HG03135 (cell line): ENCODE measurements at regions not wholly inside any gene's neighbourhood (a gene's known extent, or its start where the extent isn't known, plus 50 kb on each side); places are given as distances from the start of the nearest gene placed in this dataset.
"Not testable (repeated sequence)": the region's sequence is repeated elsewhere in the genome, so short reads cannot be mapped to it uniquely, and the experiment has no call there.

Source experiments
- ATAC-seq: cut with Tn5 transposase; IDR thresholded peaks from one replicate; pipeline ENCODE4 v1.9.1; 2021; ENCODE audit warnings: mild to moderate bottlenecking, moderate library complexity; ENCODE audit not compliant: unreplicated experiment

GRCh38 chr14:84850595-84850994 lies 679.3 kb upstream of the FLRT2 start:
- ATAC-seq: no peak

DNA sequence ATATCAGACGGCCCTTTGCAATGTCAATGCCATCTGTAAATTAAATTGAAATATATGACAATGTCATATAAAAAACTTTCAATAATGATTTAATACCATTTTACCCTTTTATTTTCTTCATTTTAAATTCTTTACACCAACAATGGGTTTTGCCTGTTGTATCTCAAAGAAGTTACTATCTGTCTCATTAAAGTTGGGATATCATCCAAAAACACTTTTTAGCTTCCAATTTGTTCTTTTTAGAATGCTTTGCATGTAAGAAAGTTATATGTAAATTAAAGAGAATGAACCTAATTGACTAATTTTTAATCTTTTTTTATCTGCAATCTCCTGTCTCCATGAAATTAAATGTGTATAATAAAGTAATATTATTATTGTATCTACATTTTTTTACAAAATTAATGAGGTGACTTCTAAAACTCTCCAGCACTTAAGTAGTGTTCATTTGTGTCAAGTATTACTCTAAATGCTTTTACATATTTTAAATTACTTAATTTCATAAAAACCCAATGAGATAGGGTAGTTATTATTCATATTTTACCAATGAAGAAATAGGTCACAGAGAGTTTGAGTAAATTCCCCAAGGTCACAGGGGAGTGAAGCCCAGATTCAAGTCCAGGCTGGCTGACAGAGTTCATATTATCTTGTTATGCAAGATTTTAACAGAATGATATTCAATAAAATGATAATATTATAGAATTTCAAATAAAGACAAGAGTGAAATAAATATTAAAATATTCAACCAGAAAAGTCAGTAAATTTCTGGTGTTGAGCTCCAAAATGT lies 673.0 kb upstream of the FLRT2 start:
- ATAC-seq: no peak

- ATAC-seq: no peak
These were observed 672.4 kb upstream of the FLRT2 start for GRCh38 chr14:84857571-84857970.

- no peak for ATAC-seq
These were observed 670.8 kb upstream of the FLRT2 start for GRCh38 chr14:84859116-84859515.

DNA sequence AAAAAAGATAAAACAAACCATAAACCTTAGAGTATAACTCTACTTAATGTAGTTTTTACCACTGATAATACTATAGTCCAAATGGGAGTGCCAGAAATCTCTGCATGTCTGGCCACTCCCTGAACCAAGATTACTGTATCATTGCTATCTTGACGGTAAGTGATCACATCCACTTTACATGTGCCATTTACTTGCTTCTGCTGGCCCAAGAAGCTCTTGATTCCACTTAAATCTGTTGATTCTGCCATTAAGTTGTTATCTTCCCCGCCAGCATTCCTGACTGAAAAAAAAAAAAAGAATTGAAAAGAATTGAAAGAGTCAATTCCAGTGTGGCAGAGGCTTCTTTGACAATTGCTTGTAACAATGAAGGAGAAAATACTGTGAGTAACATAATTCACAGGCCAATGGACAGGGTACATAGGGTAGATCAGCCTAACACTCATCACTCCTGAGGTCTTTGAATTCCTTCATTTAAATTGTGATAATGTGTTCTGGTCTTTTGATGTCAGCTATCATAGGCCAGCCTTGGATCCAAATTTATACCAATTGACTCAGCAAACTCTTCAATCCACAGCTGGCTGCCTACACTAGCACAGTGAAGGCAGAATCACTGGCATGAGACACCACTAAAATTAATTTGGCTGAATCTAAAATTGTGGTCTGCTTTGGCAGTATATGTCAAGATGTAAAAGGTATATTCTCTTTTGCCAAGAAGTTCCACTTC lies 665.2 kb upstream of the FLRT2 start:
- no peak for ATAC-seq

DNA sequence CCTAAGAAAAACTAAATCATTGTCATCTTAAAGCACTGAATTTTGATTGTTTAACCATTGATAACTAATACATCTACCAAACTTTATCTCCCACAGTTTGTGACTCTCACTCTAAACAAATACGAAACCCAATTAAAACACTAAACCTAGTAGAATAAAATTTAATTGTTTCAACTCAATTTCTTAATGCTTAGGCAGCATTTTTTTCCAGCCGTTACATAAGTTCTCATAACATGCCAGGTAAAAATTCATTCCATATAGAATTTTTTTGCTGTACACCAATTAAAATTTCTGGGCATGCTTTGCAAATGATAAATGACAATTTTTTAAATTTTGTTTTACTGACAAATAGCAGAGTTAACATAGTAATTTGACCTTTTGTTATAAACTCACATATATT lies 658.2 kb upstream of the FLRT2 start:
- ATAC-seq: no peak

GRCh38 chr14:84874436-84874835 lies 655.5 kb upstream of the FLRT2 start:
- ATAC-seq: no peak

DNA sequence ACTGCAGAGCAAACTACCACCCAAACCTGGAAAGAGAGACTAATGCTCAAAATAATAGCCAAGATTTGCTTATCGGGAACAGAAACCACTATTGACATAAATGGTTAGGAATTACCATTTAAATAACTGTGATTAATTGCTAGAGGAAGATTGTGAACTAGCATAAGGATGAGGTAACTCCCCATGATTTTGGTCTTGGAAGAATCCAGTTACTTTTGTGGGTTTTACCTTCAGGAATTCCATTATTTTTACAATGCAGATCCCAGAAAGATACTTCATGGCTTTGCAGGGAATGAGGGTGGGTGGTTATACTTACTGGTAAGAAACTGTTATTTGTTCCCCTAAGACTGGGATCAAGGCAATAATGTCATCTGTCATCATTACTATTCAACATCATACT lies 652.9 kb upstream of the FLRT2 start:
- no peak for ATAC-seq

DNA sequence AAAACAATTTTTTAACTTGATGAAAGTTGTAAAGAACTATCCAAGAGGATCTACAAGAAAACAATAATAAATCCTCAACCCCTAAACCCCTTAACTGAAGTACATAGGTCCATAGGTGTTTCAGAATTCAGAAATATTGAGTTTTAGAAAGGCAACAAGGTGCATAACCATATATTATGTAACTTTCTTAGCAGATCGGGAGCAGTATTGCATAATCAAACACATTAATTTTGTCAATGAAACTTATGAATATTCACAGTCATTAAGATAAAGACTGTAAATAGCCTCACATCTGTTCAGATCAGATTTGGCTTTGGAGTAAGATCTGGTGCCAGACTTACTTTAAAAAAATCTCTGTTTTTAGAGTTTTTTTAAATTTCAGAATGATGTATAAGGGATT lies 647.1 kb upstream of the FLRT2 start:
- no peak for ATAC-seq

- ATAC-seq: no peak
These were observed 644.9 kb upstream of the FLRT2 start for GRCh38 chr14:84885061-84885460.

- no peak for ATAC-seq
These were observed 638.5 kb upstream of the FLRT2 start for GRCh38 chr14:84891404-84891803.

GRCh38 chr14:84894254-84894653 lies 635.7 kb upstream of the FLRT2 start:
- ATAC-seq: no peak

DNA sequence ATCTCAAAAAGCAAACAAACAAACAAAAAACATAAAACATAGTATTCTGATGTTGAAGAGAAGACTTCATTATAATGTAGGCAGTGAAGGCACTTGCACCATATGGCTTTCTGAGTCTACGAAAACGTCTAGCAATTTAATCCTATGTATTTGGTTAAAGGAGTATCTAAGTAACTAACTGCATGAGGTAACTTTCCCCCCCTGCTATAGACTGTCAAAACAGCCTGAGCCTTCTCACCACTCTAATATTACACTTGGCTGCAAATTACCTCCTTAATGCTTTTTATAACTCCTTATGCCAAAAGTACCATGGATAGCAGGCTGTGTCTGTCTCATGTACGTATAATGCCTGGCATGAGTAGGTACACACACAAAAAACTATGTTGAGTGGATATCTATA lies 607.6 kb upstream of the FLRT2 start:
- no peak for ATAC-seq

DNA sequence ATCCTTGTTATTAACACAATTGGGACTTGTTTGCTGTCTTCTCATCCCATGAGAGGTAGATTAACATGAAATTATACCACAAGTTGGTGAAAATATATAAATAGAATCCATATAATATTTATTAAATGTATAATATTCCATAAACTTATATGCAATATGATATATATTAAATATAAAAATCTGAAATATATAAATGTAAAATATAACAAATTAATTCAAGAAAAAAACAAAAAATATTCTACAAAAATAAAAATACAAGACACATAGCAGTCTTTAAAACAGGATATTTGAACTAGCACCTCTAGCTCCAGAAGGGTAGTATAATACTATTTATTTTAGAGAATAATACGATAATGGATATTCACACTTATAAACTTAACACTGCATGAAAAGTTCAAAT lies 603.3 kb upstream of the FLRT2 start:
- no peak for ATAC-seq

GRCh38 chr14:84927096-84927827 lies 602.7 kb upstream of the FLRT2 start:
- ATAC-seq: no peak

- ATAC-seq: no peak
These were observed 600.9 kb upstream of the FLRT2 start for GRCh38 chr14:84929086-84929485.

DNA sequence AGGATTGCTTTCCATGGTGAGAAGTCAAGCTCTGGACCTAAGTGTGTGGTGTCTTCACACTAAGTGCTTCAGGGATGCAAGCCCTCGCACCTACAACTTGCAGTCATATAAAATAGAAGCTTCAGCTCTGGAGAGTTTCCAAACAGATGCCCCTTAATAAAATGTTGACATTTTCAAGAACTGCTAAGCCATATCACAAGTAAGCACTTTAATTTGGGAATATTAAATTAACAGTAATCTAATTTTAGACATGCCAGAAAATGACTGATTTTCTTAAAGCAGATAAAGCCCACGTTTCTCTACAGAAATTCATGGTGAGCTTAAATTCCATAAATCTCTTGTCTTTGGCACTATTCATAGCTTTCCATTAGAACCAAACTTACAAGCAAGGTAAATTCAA lies 600.1 kb upstream of the FLRT2 start:
- no peak for ATAC-seq

- ATAC-seq: no peak
These were observed 592.9 kb upstream of the FLRT2 start for GRCh38 chr14:84937016-84937415.

DNA sequence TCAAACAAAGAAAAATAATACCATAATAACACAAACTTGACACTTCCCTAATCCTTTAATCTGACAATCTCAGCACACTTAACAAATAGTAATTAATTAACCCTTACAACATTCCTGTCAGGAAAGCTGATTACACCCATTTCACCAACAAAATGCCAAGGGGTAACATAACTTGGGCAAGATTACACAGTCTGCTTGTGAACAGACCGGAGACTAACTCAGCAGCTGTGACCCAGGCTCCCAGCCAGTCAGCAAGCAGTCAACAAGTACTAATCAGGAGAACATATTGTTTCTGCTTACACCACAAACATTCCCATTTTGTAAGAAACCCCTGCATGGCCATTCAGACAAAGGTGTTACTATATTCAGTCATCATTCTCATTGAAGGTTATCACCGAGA lies 592.5 kb upstream of the FLRT2 start:
- no peak for ATAC-seq

DNA sequence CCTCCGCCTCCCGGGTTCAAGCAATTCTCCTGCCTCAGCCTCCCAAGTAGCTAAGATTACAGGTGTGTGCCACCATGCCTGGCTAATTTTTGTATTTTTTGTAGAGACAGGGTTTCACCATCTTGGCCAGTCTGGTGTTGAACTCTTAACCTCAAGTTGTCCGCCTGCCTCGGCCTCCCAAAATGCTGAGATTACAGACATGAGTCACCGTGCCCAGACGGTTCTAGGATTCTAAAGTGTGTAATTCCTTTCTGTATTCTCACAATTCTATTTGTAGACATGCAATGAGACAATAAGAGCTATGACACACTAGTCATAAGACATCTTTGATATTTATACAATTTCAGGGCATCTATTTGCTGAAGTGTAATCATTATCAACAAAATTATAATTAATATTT lies 585.0 kb upstream of the FLRT2 start:
- ATAC-seq: not testable (repeated sequence)

GRCh38 chr14:84959851-84960520 lies 570.0 kb upstream of the FLRT2 start:
- no peak for ATAC-seq
